Astrocyte of the cerebellum (primary cell): ENCODE measurements at regions not wholly inside any gene's neighbourhood (a gene's known extent, or its start where the extent isn't known, plus 50 kb on each side); places are given as distances from the start of the nearest gene placed in this dataset.

Experiments
- DNase-seq: peaks from one replicate; pipeline ENCODE4 v3.0.0-alpha.2; 2011; ENCODE audit warnings: low read depth
- H3K4me3 ChIP-seq: 2 replicates; pipeline ENCODE4 v1.5.1; 2011; ENCODE audit warnings: mild to moderate bottlenecking, low read depth, low read length, moderate library complexity
- in situ Hi-C: cut with HindIII; loops from 2 replicates; pipeline ENCODE4 v1.10.0; 2017; ENCODE audit warnings: low sequenced_read_pairs
- TF ChIP-seq, protein P1 (sequence below): IDR thresholded peaks from 2 replicates; pipeline ENCODE4 v1.5.1; 2012; ENCODE audit warnings: low read length, low read depth, moderate library complexity, mild to moderate bottlenecking; ENCODE audit errors: missing control alignments

DNA sequence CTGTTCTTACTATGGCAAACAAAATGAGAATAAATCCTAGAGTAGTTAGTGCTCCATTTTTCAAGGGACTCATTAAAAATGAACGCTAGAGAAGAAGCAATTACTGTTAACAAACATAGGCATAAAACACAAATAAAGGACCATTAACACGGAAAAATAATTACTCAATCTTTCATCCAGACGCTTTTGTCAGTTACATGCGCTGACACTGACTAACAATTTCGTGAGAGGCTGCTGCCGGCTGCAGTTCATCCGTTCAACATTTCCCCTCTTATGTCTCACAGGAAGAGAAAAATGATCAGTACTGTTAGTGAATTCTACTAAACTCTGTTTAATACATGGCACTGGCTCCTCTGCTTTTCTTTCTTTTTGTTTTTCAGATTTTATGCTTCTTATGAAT lies 472.7 kb upstream of the FLRT2 start:
- TF ChIP-seq, protein P1, sequence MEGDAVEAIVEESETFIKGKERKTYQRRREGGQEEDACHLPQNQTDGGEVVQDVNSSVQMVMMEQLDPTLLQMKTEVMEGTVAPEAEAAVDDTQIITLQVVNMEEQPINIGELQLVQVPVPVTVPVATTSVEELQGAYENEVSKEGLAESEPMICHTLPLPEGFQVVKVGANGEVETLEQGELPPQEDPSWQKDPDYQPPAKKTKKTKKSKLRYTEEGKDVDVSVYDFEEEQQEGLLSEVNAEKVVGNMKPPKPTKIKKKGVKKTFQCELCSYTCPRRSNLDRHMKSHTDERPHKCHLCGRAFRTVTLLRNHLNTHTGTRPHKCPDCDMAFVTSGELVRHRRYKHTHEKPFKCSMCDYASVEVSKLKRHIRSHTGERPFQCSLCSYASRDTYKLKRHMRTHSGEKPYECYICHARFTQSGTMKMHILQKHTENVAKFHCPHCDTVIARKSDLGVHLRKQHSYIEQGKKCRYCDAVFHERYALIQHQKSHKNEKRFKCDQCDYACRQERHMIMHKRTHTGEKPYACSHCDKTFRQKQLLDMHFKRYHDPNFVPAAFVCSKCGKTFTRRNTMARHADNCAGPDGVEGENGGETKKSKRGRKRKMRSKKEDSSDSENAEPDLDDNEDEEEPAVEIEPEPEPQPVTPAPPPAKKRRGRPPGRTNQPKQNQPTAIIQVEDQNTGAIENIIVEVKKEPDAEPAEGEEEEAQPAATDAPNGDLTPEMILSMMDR, result no peak

DNA sequence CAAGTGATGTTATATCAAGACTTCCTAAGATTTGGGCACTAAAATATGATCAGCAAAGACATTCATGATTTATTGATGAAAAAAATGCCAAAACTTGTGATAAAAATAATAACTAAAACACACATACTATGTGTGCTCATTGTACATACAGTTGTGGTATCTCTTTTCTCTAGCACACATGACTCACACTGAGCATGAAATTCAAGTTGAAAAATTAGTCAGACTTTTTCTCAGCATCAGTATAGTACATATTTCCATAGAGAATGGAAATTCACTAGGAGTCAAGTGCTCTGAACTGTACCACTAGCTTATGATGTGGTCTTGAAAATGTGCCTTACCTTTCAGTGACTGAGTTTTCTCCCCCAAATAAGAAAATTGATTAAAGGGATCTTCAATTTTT lies 471.8 kb upstream of the FLRT2 start:
- no peak for DNase-seq
- H3K4me3 ChIP-seq, result no peak overlapping the region
- TF ChIP-seq, protein P1, result no peak
- in situ Hi-C loops, result no loop called here

More for the DNA sequence above, 472.7 kb upstream of the FLRT2 start:
- in situ Hi-C loops, result no loop called here
- no peak for DNase-seq
- H3K4me3 ChIP-seq, result no peak overlapping the region

DNA sequence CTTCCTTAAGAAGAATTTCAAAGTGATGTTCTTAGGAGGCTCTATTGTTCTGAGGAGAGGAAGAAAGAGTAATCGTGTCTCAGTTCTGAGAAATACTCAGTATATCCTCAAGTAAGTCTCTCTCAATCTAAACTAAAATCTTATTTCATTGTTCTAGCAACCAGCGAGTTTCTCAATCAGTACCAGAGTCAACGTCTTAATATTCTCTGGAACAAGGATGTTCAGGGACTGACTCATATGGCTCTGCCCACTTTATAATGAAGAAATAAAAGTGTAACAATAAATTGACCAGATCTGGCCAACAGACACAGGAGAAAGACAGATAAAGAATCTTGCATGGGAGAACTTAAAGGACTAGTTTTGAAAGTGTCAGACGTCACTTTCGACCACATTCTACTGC lies 469.8 kb upstream of the FLRT2 start:
- no peak overlapping the region for H3K4me3 ChIP-seq
- in situ Hi-C loops, result no loop called here
- DNase-seq, result no peak
- TF ChIP-seq, protein P1, result no peak

DNA sequence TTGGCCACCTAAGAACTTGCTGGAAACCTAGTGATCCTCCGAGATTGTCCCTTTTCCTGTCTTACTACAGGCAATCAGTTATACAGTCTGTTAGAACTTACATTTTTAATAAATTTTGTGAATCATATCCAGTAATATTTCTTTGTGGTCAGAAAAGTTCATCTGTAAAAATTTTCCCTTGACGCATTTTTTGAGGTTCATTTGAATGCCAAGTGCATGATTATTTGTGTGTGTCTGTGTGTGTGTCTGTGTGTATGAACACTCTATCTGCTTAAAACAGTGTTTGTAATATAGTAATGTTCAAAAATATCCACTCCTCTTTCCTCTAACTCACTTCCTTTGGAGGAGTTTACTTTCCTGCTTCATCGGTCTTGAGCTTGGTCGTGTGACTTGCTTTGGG lies 468.7 kb upstream of the FLRT2 start:
- in situ Hi-C loops, result no loop called here
- TF ChIP-seq, protein P1, result no peak
- no peak overlapping the region for H3K4me3 ChIP-seq
- DNase-seq, result no peak

DNA sequence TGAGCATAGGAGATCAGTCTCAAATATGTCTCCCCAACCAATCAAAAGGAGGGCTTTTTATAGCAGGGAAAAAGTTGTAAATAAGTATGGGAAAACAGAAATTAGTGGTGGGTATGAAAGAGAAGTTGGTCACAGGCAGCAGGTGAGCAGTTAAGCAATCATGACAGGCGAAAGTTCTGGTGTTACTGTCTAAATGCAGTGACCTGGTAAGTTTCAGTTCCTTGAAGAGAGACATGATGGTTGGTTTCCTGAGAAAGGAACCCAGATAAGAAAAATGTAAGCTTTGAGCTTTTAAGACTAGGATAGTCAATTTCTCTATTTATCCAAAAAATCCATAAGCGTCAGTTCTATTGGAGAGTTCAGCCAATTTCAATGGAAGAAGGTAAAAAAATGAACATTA lies 466.2 kb upstream of the FLRT2 start:
- TF ChIP-seq, protein P1, result no peak
- DNase-seq, result no peak
- in situ Hi-C loops, result no loop called here
- H3K4me3 ChIP-seq, result no peak overlapping the region

DNA sequence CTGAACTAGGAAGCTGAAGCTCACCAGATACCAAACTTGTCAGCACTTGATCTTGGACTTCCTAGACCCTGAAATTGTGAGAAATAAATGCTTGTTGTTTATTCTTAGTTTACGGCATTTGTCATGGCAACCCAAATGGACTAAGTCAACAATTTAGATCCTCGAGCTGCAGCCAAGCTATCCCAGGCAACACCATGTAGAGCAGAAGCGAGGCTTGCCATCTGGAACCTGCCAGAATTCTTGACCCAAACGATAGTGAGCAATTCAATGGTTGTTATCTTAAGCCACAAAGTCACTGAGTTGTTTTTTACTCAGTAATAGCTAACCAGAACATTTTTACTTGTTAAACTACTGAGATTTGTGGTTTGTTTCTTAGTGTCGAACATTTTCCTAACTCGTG lies 458.5 kb upstream of the FLRT2 start:
- no peak for DNase-seq
- no peak overlapping the region for H3K4me3 ChIP-seq
- TF ChIP-seq, protein P1, result no peak
- in situ Hi-C loops, result no loop called here

DNA sequence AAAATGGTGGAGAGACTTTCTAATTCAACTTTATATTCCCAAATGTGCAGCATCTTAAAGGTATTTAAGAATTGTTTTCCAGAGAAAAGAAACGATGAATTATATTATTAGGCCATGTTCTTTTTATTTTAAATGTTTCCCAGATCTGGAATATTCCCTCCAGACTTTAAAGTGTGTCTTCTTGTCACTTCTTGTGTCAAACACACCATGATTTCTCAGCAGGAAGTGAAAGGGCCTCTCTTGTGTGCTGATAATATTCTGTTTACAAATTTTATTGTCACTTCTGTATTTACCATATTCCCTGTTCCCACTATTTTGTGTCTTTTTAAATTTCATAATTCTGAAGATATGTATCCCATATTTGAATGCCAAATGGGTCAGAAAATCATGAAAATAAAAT lies 455.0 kb upstream of the FLRT2 start:
- no peak for DNase-seq
- no peak overlapping the region for H3K4me3 ChIP-seq
- TF ChIP-seq, protein P1, result no peak
- in situ Hi-C loops, result no loop called here
